H1 (cell line): ENCODE measurements at regions not wholly inside any gene's neighbourhood (a gene's known extent, or its start where the extent isn't known, plus 50 kb on each side); places are given as distances from the start of the nearest gene placed in this dataset.

Source experiments
- CBX5 ChIP-seq: fragments of 300-800, 300-1000 bp; sonication (generic); IDR thresholded peaks from 2 replicates; pipeline ENCODE4 v1.7.1; 2016; ENCODE audit warnings: antibody characterized with exemption, low read length, low read depth
- CREB1 ChIP-seq: IDR thresholded peaks from 2 replicates; pipeline ENCODE4 v1.6.1; 2012; ENCODE audit warnings: inconsistent platforms
- CTBP2 ChIP-seq: IDR thresholded peaks from 2 replicates; pipeline ENCODE4 v1.7.0; 2011; ENCODE audit warnings: borderline replicate concordance, mild to moderate bottlenecking, moderate library complexity, mixed read lengths, low read length; ENCODE audit not compliant: insufficient read depth, insufficient read length
- EP300 ChIP-seq, 2 experiments: IDR thresholded peaks; 1 replicate in 1 of 2; 2 replicates in 1 of 2; pipeline ENCODE4 v1.6.1; 2011 to 2012; ENCODE audit warnings: low read depth in 2 of 2, low read length in 2 of 2, mild to moderate bottlenecking in 2 of 2, borderline replicate concordance in 1 of 2, inconsistent platforms in 1 of 2, moderate library complexity in 1 of 2
- EZH2 ChIP-seq: fragments of 200-600 bp; sonication (generic); IDR thresholded peaks from 2 replicates; pipeline ENCODE4 v1.7.1; 2012; ENCODE audit warnings: low read depth, mild to moderate bottlenecking, moderate library complexity, low read length, inconsistent platforms; ENCODE audit not compliant: severe bottlenecking
- JUND ChIP-seq: IDR thresholded peaks from 2 replicates; pipeline ENCODE4 v1.6.1; 2011; ENCODE audit warnings: mild to moderate bottlenecking, improper control_type of control experiment, low read length
- KDM4A ChIP-seq: IDR thresholded peaks from one replicate; pipeline ENCODE4 v1.7.1; 2012; ENCODE audit warnings: low read depth, mild to moderate bottlenecking, moderate library complexity, low read length, inconsistent platforms; ENCODE audit not compliant: severe bottlenecking
- POLR2AphosphoS5 ChIP-seq: IDR thresholded peaks from 2 replicates; pipeline ENCODE4 v1.6.1; 2011; ENCODE audit warnings: low read depth, low read length
- RAD21 ChIP-seq, 2 experiments: IDR thresholded peaks in 1 of 2; conservative IDR thresholded peaks in 1 of 2; 2 replicates each; pipeline ENCODE4 v1.6.1; 2011; ENCODE audit warnings: low read depth in 2 of 2, low read length in 2 of 2, improper control_type of control experiment in 1 of 2, inconsistent platforms in 1 of 2, mild to moderate bottlenecking in 1 of 2, moderate library complexity in 1 of 2
- TBP ChIP-seq: IDR thresholded peaks from 2 replicates; pipeline ENCODE4 v1.6.1; 2011; ENCODE audit warnings: low read depth, low read length, improper control_type of control experiment
- TCF12 ChIP-seq: IDR thresholded peaks from 2 replicates; pipeline ENCODE4 v1.6.1; 2011; ENCODE audit warnings: low read depth, mild to moderate bottlenecking, low read length
- YY1 ChIP-seq: IDR thresholded peaks from 2 replicates; pipeline ENCODE4 v1.6.1; 2011; ENCODE audit warnings: low read depth, mild to moderate bottlenecking, low read length
- ZNF274 ChIP-seq: IDR thresholded peaks from 2 replicates; pipeline ENCODE4 v1.7.0; 2012; ENCODE audit warnings: low read length, borderline replicate concordance; ENCODE audit errors: extremely low read depth
- TF ChIP-seq, protein P1 (sequence below): IDR thresholded peaks from 2 replicates; pipeline ENCODE4 v1.6.1; 2012; ENCODE audit warnings: low read length, inconsistent platforms

DNA sequence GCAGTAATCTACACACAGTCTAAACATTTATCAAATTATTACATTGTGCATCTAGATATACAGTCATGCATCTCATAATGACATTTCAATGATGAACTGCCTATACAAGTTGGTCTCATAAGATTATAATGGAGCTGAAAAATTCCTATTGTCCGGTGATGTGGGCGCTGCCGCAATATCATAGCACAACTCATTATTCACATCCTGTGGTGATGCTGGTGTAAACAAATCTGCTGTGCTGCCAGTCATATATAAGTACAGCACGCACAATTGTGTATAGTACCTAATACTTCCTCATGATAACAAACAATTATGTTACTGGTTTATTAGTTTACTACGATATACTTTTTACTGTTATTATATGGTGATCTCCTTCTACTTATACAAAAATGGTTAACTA lies 768.8 kb upstream of the NOVA1 start (continued):
- TF ChIP-seq, protein P1, sequence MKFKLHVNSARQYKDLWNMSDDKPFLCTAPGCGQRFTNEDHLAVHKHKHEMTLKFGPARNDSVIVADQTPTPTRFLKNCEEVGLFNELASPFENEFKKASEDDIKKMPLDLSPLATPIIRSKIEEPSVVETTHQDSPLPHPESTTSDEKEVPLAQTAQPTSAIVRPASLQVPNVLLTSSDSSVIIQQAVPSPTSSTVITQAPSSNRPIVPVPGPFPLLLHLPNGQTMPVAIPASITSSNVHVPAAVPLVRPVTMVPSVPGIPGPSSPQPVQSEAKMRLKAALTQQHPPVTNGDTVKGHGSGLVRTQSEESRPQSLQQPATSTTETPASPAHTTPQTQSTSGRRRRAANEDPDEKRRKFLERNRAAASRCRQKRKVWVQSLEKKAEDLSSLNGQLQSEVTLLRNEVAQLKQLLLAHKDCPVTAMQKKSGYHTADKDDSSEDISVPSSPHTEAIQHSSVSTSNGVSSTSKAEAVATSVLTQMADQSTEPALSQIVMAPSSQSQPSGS, result no peak
- TF ChIP-seq EP300 (IDR thresholded peaks at IDR 0.05; ENCODE audit: borderline replicate concordance in 1 of 2, low read depth in 2 of 2, low read length in 2 of 2), result no peak
- no peak for TF ChIP-seq TCF12
- no peak for TF ChIP-seq JUND
- TF ChIP-seq KDM4A, result no peak
- TF ChIP-seq CREB1, result no peak
- no peak for TF ChIP-seq POLR2AphosphoS5
- no peak for TF ChIP-seq CBX5
- TF ChIP-seq CTBP2, result no peak
- no peak for TF ChIP-seq ZNF274
- TF ChIP-seq EZH2, result no peak
- TF ChIP-seq RAD21 (IDR thresholded peaks at IDR 0.05 in 1 of 2, conservative IDR thresholded peaks at IDR 0.05 in 1 of 2; ENCODE audit: low read depth in 2 of 2, low read length in 2 of 2), result no peak
- no peak for TF ChIP-seq TBP
- TF ChIP-seq YY1, result no peak
